Activated CD4-positive, alpha-beta T cell treated with anti-CD3 and anti-CD28 coated beads, Interleukin-2, amount 50 U/mL, for 48 hours (primary cell): ENCODE measurements at regions not wholly inside any gene's neighbourhood (a gene's known extent, or its start where the extent isn't known, plus 50 kb on each side); places are given as distances from the start of the nearest gene placed in this dataset.

Source experiments
- DNase-seq, 2 experiments: peaks; one replicate each; pipeline ENCODE4 v3.0.0-alpha.2; 2020

GRCh38 chr13:21757763-21758162, 86.9 kb downstream of the FGF9 start:
- no peak for DNase-seq

GRCh38 chr13:21758441-21758840, 87.6 kb downstream of the FGF9 start:
- DNase-seq = no peak

GRCh38 chr13:21759463-21759862, 88.6 kb downstream of the FGF9 start:
- no peak for DNase-seq

- DNase-seq = no peak
These were observed 89.0 kb downstream of the FGF9 start for GRCh38 chr13:21759911-21760310.

GRCh38 chr13:21761770-21762169, 90.9 kb downstream of the FGF9 start:
- DNase-seq = no peak

- no peak for DNase-seq
These were observed 91.6 kb downstream of the FGF9 start for GRCh38 chr13:21762512-21762911.

- no peak for DNase-seq
These were observed 96.2 kb downstream of the FGF9 start for GRCh38 chr13:21767032-21767431.

GRCh38 chr13:21771075-21771474, 100.2 kb downstream of the FGF9 start:
- no peak for DNase-seq

- DNase-seq = no peak
These were observed 106.3 kb downstream of the FGF9 start for GRCh38 chr13:21777166-21777565.

GRCh38 chr13:21777813-21778212, 106.9 kb downstream of the FGF9 start:
- no peak for DNase-seq

GRCh38 chr13:21782736-21783135, 111.9 kb downstream of the FGF9 start:
- DNase-seq = no peak

GRCh38 chr13:21785990-21786389, 115.1 kb downstream of the FGF9 start:
- DNase-seq = no peak

- no peak for DNase-seq
These were observed 125.2 kb downstream of the FGF9 start for GRCh38 chr13:21796066-21796465.

GRCh38 chr13:21796775-21797514, 126.1 kb downstream of the FGF9 start:
- no peak for DNase-seq

GRCh38 chr13:21797736-21798135, 126.9 kb downstream of the FGF9 start:
- DNase-seq = no peak

- no peak for DNase-seq
These were observed 127.3 kb downstream of the FGF9 start for GRCh38 chr13:21798181-21798580.

GRCh38 chr13:21799671-21800070, 128.8 kb downstream of the FGF9 start:
- DNase-seq = no peak

GRCh38 chr13:21800837-21801616, 130.2 kb downstream of the FGF9 start:
- no peak for DNase-seq

- no peak for DNase-seq
These were observed 134.9 kb downstream of the FGF9 start for GRCh38 chr13:21805733-21806132.

- DNase-seq = no peak
These were observed 141.3 kb downstream of the FGF9 start for GRCh38 chr13:21812192-21812626.

- DNase-seq = no peak
These were observed 142.2 kb downstream of the FGF9 start for GRCh38 chr13:21813110-21813509.

GRCh38 chr13:21813844-21814243, 143.0 kb downstream of the FGF9 start:
- no peak for DNase-seq

GRCh38 chr13:21814604-21815003, 143.7 kb downstream of the FGF9 start:
- no peak for DNase-seq

- DNase-seq = no peak
These were observed 147.0 kb downstream of the FGF9 start for GRCh38 chr13:21817878-21818277.
